HTR-8/SVneo (cell line): ENCODE measurements at regions not wholly inside any gene's neighbourhood (a gene's known extent, or its start where the extent isn't known, plus 50 kb on each side); places are given as distances from the start of the nearest gene placed in this dataset.
A peak's percentile ranks its signal among the peaks of the same experiment; 100 is the strongest.
"Not testable (repeated sequence)": the region's sequence is repeated elsewhere in the genome, so short reads cannot be mapped to it uniquely, and the experiment has no call there.

Experiments
- DNase-seq: peaks from one replicate; pipeline ENCODE4 v3.0.0; 2011; ENCODE audit warnings: low spot score, mixed read lengths; ENCODE audit not compliant: insufficient read length
- FAIRE-seq: peaks from 2 replicates; lab custom pipeline; 2011; peaks lifted over from hg19 to GRCh38; lab: Jason Lieb, UNC

DNA sequence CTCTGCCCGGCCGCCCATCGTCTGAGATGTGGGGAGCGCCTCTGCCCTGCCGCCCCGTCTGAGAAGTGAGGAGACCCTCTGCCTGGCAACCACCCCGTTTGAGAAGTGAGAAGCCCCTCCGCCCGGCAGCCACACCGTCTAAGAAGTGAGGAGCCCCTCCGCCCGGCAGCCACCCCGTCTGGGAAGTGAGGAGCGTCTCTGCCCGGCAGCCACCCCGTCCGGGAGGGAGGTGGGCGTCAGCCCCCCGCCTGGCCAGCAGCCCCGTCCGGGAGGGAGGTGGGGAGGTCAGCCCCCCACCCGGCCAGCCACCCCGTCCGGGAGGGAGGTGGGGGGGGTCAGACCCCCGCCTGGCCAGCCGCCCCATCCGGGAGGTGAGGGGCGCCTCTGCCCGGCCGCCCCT lies 63.0 kb upstream of the IGFBP7 start:
- FAIRE-seq = not testable (repeated sequence)

GRCh38 chr4:57172065-57172464 lies 61.9 kb upstream of the IGFBP7 start:
- no peak for DNase-seq
- FAIRE-seq = no peak

More for the DNA sequence above, 63.0 kb upstream of the IGFBP7 start:
- not testable (repeated sequence) for DNase-seq

DNA sequence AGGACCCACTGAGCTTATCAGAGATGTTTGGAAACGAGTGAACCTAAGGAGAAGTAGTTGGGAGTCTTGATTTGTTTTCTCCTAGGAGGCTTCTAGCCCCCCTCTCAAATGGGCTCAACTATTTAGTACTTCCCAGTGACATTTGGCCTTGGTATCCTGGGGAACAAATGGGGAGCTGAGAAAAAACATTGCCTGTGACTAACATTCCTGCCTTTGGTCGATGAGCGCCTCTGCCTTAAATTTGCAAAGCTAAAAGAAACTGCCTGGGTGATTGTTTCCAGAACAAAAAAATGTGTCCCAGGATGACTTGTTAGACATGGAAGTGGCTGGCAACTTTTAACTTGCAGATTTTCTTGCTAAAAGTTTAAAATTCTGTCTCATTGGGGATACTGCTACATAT lies 58.8 kb upstream of the IGFBP7 start:
- no peak for FAIRE-seq
- no peak for DNase-seq

- peak; percentile 81 for FAIRE-seq
- peak; percentile 62 for DNase-seq
These were observed 53.6 kb upstream of the IGFBP7 start for GRCh38 chr4:57163530-57164459.

- DNase-seq (no peak), FAIRE-seq (no peak)
These were observed 52.4 kb upstream of the IGFBP7 start for GRCh38 chr4:57162499-57163019.
